NCI-H446 treated with DMSO at 0.1 percent for 48 hours (cell line): ENCODE measurements at regions not wholly inside any gene's neighbourhood (a gene's known extent, or its start where the extent isn't known, plus 50 kb on each side); places are given as distances from the start of the nearest gene placed in this dataset.
"Not testable (repeated sequence)": the region's sequence is repeated elsewhere in the genome, so short reads cannot be mapped to it uniquely, and the experiment has no call there.

Experiments
- DNase-seq: peaks from one replicate; lab custom pipeline; 2025; lab: John Stamatoyannopoulos, UW

DNA sequence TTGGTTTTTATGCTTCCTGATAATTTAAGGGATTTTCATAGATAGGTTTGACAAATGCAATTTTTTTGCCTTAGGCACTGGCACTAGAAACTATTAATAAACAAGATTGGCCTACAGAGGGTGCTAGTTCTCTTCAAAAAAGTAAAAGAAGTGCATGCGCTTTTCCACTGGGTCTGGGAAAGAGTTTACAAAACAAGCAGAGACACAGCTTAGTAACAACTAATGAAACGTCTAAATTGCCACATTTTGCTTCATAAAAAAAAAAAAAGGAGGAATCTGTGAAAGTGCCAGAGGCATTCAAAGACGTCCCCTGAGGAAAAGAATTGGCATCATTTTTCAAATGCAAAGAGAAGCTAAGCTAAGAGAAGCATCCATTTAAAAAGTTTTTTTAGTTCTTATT, 58.3 kb upstream of the EEA1 start:
- peak; percentile 51 for DNase-seq

DNA sequence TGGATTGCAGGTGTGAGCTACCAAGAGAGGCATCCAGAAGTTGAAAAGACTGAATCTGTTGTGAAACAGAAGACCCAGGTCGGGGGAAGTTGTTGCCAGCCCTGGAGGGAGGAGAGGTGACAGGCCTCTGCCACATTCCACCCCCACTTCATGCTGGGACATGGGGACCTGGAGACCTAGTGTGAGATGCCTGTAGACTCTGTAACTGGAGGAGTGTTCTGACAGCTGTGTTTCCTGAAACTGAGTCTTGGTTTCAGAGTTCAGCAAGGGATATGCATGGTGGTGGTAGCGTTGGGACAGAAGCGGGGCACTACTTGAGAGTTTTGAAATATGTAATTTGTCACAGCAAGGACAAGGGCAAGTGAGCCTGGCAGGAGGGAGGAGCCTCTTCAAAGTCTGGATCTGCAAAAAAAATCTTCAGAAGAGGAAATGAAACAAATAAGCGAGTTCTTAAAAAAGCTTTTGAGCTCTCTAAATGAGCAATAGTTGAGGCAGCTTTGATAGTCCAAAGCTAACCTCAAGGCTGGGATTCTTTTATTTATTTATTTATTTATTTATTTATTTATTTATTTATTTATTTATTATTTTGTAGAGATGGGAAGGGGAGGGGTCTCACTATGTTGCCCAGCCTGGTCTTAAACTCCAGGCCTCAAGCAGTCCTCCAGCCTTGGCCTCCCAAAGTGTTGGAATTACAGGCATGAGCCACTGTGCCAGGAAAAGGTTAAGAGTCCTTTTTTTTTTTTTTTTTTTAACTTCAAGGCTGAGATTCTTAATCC, 58.9 kb upstream of the EEA1 start:
- DNase-seq: no peak

DNA sequence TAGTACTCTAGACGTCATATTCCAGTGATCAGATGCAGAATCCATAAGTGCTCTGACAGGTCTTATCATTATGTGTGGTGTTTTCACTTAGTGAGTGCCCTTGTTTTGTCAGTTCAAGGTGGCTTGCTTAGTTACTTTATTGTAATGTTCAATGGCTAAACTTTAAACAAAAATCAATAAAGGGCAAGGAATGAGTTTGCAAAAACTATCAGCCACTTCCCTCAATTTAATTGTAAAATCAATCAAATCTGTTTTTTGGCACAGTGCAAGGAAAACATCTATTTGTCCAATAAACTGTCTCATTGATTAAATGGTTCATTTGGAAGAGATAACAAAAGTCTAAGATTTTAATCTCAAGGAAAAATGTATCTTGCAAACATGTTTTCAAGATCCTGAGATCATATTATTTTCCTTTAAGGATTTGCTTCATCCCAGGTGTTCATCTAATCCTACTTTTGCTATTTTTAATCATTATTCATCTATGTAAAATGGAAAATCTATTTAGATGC, 59.6 kb upstream of the EEA1 start:
- DNase-seq: no peak

DNA sequence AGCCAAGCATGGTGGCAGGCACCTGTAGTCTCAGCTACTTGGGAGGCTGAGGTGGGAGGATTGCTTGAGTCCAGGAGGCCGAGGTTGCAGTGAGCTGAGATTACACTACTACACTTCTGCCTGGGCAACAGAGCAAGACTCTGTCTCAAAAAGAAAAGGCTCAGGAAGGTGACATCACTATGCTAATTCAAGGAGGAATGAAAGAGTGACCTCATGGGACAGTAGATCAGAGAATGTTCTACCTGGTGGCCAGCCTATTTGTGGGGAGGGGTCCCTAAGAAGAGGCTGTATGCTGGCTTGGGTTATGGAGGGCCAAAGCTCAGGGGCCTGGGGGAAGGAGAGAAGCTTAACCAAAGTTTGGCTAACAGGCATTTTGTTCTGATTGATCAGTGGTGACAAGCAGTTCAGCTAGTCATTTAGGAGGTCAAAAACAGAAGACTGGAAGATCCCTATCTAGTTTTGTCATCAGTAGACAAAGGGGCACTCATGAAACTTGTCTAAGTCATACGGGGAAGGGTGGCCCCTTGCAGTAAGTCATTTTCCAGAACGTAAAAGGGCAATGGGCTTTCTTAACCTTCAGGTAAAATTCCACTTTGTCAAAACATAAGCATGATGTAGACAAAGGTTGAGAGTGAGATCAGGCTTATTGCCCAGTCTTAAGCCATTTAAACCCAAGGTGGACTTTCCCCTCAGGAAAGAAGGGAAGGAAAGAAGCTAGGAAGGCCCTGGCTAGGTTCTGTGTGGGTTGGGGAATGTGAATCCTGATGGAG, 60.8 kb upstream of the EEA1 start:
- no peak for DNase-seq

DNA sequence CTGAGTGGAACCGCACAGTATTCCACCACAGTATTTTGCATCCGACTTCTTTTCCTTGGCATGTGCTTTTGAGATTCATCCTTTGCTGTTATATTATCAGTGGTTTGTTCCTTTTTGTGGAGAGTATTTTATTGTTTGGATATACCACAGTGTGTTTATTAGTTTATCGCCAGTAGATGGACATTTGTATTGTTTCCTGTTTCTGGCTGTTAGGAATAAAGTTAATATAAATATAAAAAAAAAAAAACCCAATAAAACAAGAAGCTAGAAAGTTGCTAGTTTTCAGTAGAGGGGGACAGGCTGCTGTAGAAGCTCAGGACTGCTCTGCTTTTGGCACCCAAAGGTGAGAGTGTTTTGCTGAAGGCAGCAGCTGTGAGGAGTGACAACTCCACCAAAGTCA, 62.0 kb upstream of the EEA1 start:
- DNase-seq: no peak

DNA sequence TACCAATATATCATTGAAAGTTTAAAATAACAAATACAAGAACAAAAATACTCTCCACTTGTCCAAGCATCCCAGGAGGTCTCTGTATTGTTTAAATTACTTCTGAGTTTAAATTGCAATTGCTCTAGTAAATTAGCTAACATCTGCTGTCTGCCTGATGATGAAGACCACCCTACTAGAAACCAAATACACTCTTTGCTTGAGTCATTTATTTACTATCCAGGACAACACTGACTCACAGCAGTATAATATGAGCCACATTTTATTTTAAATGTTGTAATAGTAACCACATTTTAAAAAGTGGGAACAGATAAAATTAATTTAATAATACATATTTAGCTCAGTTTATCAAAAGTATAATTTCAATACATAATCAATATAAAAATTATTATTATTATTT, 62.9 kb upstream of the EEA1 start:
- no peak for DNase-seq

DNA sequence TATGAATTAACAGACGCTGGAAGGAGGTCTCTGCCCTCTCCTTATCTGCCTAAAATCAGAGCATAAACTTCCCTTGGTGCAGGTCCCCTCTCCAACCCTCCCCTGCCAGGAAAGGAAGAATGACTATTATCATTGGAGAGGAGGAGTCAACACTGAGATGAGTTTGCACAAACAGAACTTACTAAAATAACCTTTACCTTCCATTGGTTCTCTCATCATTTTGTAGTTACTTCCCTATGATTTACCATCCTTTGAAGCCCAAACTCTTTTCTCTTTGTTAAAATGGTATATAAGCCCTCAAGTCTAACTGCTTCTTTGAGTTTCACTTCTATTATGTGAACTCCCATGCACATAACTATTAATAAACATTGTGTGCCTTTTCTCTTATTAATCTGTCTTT, 64.2 kb upstream of the EEA1 start:
- no peak for DNase-seq

DNA sequence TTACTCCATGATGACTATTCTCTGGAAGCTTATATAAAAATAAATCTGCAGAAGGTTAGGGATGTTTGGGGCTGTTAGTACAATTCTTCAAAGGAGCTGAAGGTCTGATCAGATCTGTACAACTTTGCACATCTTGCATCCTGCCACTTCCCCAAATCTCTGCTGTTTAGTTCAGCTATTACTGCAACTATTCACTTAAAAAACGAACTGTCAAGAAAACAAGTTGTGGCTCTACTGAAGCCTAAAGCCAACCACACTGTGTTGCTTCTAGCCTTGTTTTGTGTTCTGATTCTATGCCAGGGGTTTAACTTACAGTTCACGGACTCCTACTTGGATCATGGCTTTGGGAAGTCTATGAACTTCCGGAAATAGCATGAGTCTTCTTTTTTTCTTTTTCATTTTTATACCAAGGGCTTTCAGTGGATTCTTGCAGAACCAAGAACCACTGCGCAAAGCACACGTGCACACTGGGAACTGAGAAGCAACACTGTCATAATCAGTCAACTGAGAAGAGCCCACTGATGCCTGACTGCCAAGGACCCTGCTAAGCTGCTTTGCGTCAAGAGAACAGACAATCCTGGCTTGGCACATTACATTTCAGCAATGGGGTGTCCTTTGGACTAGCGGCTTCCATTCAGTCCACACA, 66.3 kb upstream of the EEA1 start:
- DNase-seq: no peak

DNA sequence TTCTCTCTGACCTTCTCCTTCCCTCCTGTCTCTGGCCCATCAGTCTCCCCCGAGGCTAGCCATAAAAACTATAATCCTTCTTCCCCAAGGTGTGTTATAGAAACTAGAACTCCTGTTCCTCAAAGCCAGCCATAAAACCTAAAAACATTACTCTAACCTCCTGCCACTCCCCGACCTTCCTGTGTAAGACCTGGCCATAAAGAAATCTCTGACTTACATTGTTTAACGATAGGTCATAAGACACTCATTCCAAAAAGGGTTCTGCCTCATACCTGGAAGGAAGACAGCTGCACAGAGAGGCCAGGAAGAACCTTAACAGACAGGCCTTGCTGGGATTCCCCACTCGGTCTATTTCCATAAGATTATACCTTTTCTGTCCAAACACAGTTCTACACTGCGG, 70.9 kb upstream of the EEA1 start:
- DNase-seq: no peak

DNA sequence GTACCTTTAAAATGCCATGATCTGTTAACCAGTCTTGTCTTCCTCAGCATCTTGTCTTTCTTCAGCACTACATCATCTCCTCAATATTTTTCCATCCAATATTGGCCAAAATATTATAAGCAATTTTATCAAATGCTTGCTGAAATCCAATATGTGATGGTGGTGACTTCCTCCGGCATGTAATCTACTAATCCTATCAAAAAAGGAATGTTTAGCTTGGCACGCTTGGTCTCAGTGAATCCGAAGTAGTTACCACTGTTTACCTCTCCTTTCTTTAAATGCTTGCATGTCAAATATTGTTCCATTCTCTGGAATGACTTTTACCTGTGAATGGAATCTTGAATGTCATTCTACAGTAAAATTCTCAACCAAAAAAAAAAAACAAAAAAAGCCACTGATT, 72.3 kb upstream of the EEA1 start:
- no peak for DNase-seq

DNA sequence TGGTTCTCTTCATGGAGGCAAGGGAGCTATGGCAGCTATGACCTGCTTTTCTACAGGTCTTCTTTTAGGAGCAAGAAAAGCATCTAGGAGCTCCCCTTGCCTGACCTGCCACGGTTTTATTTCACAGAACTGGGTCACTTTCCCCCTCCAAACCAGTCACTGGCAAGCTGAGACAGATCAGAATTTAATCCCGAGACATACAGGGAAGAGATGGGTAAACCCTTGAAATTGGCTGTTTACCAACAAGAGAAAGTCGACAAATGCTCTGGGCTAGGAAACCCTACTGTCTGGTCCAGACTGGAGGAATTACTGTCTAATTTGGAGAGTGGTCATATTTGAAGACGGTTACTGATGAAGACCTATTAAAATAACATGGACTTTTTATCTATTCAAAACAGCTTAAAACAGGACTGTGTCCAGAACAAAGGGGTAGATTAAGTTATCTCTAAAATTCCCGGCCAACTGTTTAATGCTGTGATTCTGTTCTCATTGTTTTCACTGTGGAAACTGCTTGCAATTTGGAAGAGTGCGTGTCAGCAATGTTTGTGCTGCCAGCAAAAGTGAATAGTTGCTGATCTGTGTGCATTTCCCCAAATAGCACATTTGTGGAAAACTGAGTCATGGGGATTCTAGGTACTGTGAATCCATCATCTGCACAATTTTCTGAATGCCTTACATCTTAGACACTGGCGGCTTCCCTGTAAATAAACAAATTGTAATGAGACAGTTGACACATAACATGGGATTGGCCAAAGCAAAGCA, 73.4 kb upstream of the EEA1 start:
- DNase-seq: no peak

DNA sequence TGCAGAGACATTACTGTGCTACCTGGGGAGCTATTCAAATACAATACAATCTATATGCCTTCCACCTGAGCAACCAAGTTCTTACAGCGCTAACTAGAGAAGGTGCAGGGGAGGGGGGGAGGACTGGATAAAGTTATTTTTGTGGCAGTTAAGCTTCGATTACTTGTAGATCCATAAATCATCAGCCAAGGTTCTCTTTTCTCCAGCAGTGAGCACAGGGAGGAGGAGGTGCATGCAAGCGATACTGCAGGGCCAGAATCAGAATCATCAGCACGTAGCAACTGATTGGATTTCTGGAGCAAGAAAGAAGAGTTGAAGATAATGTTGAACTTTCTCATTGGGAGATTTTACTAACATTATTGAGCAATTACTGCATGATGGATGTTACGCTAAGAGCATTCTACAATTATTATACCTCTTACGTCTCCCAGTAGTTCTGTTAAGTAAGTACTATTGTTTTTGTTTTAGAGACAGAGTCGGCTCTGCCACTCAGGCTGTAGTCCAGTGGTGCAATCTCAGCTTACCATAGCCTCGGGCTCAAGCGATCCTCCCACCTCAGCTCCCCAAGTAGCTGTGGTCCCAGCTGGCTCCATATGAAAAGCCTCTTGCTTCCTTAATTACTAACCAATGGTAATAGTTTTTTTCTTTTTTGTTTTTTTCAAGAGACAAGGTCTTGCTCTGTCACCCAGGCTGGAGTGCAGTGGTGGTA, 74.6 kb upstream of the EEA1 start:
- no peak for DNase-seq

DNA sequence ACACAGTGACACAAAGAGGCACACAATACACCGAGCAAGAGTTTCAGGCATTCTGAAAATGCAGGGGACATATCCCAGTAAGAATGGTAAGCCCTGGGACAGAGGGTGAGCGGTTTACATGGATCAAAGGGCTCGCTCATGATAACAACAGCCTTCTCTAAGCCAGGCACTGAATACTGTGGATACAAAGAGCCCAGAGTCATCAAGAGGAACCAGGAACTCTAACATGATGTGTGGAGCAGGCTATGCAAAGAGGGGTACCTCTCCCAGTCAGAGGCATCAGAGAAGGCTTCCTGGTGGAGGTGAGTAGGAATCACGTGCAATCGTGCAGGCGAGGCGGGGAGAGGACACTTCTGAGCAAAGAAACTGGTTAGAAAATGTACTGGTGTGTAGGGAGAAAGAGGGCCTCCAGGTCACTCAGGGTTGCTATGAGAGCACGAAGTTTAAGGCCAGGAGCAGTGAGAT, 76.9 kb upstream of the EEA1 start:
- no peak for DNase-seq

DNA sequence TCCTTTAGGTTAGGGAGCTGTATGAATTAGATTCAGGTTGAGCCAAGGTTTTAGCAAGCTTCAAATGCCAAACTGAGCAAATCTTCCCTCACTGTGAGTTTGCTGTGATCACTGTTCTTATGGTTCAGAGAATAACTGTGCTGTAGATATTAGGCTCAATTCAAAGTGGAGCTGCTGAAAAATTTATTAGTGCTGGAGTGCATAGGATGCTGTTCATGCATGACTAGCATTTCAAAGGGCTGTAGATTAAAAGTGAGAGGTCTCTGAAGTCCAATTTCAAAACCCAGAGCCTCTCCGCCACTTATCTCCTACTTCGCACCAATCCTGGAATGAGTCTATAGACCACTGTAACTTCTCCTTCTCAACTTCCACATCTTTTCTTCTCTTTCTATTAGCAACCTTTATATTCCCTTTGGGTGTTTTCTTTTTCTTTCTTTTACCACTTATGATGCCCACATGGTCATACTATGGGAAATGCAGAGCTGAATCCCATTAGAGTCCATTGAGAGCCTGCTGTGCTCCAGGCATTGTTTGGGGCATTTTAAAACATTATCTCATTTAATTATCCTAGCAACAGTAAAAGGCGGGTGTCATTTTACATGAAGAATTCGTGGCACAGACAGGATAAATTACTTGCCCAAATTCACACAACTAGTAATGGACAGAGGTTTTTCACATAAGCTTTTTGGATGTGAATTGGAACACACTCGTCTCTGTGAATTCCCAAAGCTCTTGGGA, 77.5 kb upstream of the EEA1 start:
- no peak for DNase-seq

DNA sequence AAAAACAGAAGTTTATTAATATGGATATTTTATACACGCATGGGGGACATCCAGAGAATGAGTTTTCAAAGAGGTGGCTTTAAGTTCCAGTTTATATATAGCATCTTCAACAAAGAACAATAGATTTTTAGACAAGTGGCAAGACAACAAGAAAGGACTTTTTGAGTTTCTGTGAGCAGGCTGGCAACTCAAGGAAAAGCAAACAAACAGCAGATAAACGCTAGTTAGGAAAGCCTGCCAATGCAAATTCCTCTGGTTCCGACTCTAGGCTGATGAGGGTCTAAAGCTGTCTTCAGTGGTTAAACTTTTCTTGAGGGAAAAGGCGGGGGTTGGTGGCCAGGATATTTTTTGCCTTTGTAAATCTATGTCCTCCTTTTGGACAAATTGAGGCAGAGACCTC, 78.4 kb upstream of the EEA1 start:
- no peak for DNase-seq

DNA sequence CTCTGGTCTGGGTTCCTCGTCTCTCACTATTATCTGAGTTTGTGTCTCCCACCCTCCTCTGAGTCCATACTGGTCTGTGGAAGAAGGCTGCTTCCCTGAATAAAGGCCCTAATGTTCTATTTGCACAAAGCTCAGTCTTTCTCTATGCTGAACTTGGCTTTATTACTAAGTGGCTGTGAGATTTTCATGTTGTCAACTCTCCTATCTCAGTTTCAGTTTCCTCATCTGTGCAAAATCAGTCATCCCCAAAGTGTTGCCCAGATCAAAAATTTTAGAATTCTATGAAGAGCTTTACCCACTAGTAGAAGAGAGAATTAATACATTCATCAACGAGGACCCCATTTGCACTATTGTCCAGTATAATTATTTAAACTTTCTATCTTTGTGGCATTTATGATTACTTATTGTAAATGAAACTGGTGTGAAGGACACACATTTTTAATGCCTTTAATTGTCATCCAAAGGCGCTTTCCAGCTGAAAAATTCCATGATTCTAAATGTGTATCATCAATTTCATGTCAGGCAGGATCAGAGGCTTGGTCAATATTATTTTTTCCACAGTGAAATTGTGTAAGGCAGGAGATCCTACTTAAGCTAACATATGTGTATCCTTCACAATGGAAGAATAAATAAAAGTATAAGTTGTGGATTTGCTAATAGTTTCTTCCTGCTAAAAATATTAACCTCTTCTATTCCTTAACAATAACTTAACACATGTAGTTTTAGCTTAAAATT, 79.1 kb upstream of the EEA1 start:
- no peak for DNase-seq

DNA sequence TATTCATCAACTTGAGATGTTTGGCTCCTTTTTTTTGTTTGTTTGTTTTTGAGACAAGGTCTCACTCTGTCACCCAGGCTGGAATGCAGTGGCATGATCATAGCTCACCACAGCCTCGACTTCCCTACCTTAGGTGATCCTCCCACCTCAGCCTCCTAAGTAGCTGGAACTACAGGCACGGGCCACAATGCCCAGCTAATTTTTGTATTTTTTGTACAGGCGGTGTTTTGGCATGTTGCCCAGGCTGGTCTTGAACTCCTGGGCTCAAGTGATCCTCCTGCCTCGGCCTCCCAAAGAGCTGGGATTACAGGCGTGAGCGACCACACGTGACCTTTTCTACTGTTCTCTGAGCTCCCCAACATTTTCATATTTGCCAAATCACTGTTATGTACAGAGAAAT, 79.8 kb upstream of the EEA1 start:
- DNase-seq: not testable (repeated sequence)

DNA sequence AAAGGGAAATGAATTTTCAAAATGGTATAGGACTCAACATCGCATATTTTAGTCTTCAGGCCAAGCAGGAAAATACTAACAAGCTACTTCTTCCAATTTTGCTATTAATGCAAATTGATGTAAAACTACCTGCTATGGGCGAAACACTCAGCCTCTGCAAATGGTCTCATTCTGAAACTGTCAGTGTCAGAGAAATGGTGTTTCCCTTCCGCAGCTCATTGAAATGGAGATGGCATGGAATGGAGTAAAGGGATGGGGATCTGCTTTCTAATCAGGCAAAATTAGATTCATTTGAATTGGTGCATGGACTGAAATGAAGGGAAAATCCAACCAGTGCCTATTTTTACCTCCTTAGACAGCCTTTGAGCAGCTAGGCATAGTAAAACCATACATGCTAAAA, 80.4 kb upstream of the EEA1 start:
- DNase-seq: no peak

DNA sequence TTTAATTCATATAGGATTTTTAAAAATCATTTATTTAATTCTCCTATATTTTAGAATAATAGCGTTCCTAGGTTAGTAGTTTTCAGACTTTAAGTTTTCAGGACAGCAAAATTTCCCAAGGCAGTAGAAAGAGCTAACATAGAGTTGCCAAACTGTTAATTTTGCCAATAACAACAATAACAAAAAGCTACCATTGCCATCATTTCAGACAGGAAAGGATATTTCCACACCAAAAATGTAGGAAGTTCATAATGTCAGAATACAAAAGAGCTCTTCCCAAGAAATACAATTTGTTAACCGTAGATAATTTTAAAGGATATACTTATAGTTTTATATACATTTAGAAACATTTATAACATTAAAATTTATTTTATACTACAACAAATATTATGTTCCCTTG, 81.4 kb upstream of the EEA1 start:
- DNase-seq: no peak

DNA sequence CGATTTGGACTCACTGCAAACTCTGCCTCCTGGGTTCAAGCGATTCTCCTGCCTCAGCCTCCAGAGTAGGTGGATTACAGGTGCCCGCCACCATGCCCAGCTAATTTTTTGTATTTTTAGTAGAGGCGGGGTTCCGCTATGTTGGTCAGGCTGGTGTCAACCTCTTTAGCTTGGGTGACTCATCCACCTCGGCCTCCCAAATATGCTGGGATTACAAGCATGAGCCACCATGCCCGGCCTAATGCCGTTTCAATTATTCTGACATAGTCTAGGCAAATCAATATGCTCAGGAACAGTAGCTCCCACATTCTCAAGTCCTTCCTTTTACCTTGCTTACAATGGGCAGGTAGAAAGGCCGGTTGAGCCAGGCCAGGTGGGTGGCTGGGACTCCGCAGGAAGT, 82.0 kb upstream of the EEA1 start:
- DNase-seq: no peak
